Small intestine (tissue), 7 donors: ENCODE measurements at regions not wholly inside any gene's neighbourhood (a gene's known extent, or its start where the extent isn't known, plus 50 kb on each side); places are given as distances from the start of the nearest gene placed in this dataset.

Experiments used
- DNase-seq, 2 donors: peaks; one replicate each; pipeline versions ENCODE4 v3.0.0 to v3.0.0-alpha.2; 2013
- FAIRE-seq: peaks from 2 replicates; lab custom pipeline; 2012; peaks lifted over from hg19 to GRCh38; lab: Jason Lieb, UNC
- H3K27ac ChIP-seq, 3 donors: one replicate each; pipeline ENCODE4 v1.5.1; 2013; ENCODE audit warnings: low read length in 2 of 3, mild to moderate bottlenecking in 2 of 3, control low read depth in 1 of 3, inconsistent platforms in 1 of 3, low read depth in 1 of 3, moderate library complexity in 1 of 3
- H3K27me3 ChIP-seq, 3 donors: one replicate each; pipeline ENCODE4 v1.6.1; 2013; ENCODE audit warnings: low read length in 3 of 3, inconsistent platforms in 1 of 3; ENCODE audit not compliant: control insufficient read depth in 3 of 3, insufficient read depth in 3 of 3
- H3K36me3 ChIP-seq, 3 donors: one replicate each; pipeline ENCODE4 v1.6.1; 2013; ENCODE audit warnings: low read length in 3 of 3, inconsistent platforms in 1 of 3, low read depth in 1 of 3, mild to moderate bottlenecking in 1 of 3, moderate library complexity in 1 of 3; ENCODE audit not compliant: control insufficient read depth in 3 of 3, insufficient read depth in 2 of 3
- H3K4me1 ChIP-seq, 3 donors: one replicate each; pipeline ENCODE4 v1.6.1; 2013; ENCODE audit warnings: low read length in 2 of 3, inconsistent platforms in 1 of 3, low read depth in 1 of 3, mild to moderate bottlenecking in 1 of 3, moderate library complexity in 1 of 3; ENCODE audit not compliant: control insufficient read depth in 3 of 3, insufficient read depth in 2 of 3
- H3K4me3 ChIP-seq, 3 donors: one replicate each; pipeline ENCODE4 v1.5.1; 2013; ENCODE audit warnings: low read length in 3 of 3, control low read depth in 1 of 3, inconsistent platforms in 1 of 3, low read depth in 1 of 3, mild to moderate bottlenecking in 1 of 3, moderate library complexity in 1 of 3
- H3K9me3 ChIP-seq, 2 donors: one replicate each; pipeline ENCODE4 v1.6.1; 2013; ENCODE audit warnings: low read depth in 1 of 2, low read length in 1 of 2; ENCODE audit not compliant: control insufficient read depth in 2 of 2, insufficient read depth in 1 of 2
- WGBS, 3 donors: extraction: QIAGEN DNeasy Blood & Tissue Kit; methylation state at CpG; one replicate each; pipeline ENCODE4 v1.1.7; 2013; 5-methylcytosine and 5-hydroxymethylcytosine counted together
- donor health status: healthy with polysubstance abuse.
- donor health status: control.
- donor health status: control.
- donor health status: Bipolar disorder and iron deficiency.
- donor health status: healthy.

DNA sequence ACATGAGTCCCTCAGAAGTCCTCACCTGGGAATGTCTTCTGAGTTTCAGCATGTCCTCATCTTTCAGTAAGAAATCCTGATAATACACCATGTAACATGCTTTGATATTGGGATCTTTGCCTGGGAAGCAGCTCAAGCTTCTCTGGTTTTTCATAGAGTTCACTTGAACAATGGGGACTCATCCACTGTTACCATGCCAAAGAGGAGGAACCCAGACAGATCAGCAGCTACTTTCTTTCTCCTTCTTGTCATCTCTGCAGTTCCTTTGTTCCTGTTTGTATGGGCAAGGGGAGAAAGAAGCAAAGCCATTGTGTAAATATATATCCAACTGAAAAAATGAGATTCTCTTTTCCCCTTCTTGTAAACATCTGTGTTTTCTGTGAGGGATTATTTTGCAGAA, 450.6 kb upstream of the HS3ST5 start:
- H3K4me3 ChIP-seq, result no peak overlapping the region
- H3K27me3 ChIP-seq, result no peaks in the 10 kb centered on the region
- no peaks in the 10 kb centered on the region for H3K4me1 ChIP-seq
- H3K9me3 ChIP-seq, result no peaks in the 10 kb centered on the region
- DNase-seq, result no peak
- H3K36me3 ChIP-seq, result no peaks in the 10 kb centered on the region
- no peak overlapping the region for H3K27ac ChIP-seq
- no peak for FAIRE-seq

DNA sequence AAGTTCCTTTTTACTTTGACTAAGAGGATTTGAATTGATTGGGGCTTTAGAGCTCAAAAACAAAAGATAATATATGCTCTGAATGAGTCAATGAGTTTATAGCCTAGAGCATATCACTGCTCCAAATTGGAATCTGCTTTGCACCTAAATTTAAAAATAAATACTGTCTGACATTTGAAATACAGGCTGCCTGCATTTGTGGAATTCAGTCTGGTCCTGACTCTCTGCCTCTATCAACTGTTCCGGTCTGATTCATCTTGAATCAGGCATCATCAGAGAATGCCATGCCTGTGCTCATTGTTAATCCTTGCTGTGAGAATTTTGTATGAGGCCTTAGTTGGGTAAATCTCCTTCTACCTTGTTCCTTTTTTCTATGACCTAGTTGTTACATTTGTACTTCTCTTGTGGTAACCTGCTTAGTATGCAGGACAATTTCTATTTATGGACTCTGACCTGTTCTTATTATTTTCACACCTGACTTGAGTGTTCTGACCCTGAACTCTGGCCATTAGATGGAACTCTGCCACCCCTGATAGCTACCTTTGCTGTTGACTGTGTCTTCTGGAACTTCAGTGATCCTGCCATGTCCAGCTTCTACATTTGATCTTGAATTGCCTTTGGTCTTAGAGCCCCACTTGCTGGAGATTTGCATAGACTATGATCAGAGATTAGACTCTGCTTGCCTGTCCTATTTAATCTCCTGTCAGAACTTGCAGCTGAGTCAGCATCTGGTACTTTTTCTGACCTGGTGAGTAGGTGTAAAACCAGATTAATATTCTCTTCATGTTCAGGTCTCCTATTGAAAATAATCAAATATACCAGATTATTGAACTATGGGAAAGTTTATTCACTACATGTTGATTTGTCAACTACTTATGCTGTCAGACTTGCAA, 442.7 kb upstream of the HS3ST5 start:
- DNase-seq, result no peak
- WGBS, 3 donors, result 89 to 90% (median 90%) methylated on average over 1 of the region's 1 CpG
- no peak for FAIRE-seq
- no peaks in the 10 kb centered on the region for H3K4me1 ChIP-seq
- H3K36me3 ChIP-seq, result no peaks in the 10 kb centered on the region
- H3K4me3 ChIP-seq, result no peak overlapping the region
- H3K27me3 ChIP-seq, result no peaks in the 10 kb centered on the region
- H3K9me3 ChIP-seq, result peaks cover 0 to 4% of the 10 kb centered on the region in 2 donors
- H3K27ac ChIP-seq, result no peak overlapping the region

DNA sequence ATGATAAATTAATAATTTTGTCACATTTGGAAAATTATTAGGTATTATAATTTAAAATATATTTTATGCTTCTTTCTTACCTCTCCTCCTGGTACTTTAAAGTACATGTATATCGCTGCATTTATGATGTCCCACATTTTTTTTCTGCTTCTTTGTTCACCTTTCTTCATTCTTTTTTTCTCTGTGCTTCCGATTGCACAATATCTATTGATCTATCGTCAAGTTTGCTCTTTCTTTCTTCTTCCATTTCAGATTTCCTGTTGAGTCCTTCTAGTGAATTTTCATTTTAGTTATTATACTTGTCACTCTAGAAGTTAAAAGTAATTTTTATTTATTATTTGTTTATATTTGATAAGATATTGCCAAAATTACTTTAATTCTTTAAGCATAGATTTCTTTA, 441.0 kb upstream of the HS3ST5 start:
- Histone ChIP-seq H3K4me3 (no peak overlapping the region), H3K4me1 (no peaks in the 10 kb centered on the region), H3K27ac (no peak overlapping the region), H3K9me3 (peaks cover 0 to 4% of the 10 kb centered on the region in 2 donors), H3K27me3 (no peaks in the 10 kb centered on the region), H3K36me3 (no peaks in the 10 kb centered on the region)
- WGBS, 3 donors, result 59 to 74% (median 60%) methylated on average over 3 of the region's 3 CpGs
- FAIRE-seq (no peak), DNase-seq (no peak)

DNA sequence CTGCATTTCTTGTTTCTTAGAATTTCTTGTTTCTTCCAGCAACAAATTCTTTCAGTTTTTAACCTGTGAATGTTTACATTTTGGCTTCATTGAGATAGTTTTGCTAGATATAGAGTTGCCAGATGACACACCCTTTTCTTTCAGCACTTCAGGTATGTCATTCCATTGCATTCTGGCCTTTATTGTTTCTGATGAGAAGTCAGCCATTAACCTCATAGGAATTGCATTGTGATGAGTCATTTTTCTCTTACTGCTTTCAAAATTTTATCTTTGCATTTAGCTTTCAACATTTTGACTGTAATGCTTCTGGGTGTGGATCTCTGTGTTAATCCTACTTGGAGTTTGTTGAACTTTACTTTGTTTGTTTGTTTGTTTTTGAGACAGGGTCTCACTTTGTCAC, 440.3 kb upstream of the HS3ST5 start:
- Histone ChIP-seq H3K4me3 (no peak overlapping the region), H3K4me1 (no peaks in the 10 kb centered on the region), H3K27me3 (no peaks in the 10 kb centered on the region), H3K27ac (no peak overlapping the region), H3K36me3 (no peaks in the 10 kb centered on the region), H3K9me3 (peaks cover 0 to 4% of the 10 kb centered on the region in 2 donors)
- FAIRE-seq, result no peak
- DNase-seq, result no peak

DNA sequence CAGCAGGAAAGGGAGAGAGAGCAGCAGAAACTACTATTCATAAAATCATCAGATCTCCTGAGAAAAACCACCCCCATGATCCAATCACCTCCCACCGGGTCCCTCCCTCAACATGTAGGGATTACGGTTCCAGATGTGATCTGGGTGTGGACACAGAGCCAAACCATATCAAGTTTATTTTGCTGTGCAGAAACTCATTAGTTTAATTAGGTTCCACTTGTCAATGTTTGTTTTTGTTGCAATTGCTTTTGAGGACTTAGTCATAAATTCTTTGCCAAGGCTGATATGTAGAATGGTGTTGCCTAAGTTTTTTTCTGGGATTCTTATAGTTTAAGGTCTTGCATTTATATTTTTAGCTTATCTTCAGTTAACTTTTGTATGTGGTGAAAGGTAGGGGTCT, 422.0 kb upstream of the HS3ST5 start:
- Histone ChIP-seq H3K27ac (no peak overlapping the region), H3K27me3 (no peaks in the 10 kb centered on the region), H3K36me3 (no peaks in the 10 kb centered on the region), H3K4me1 (no peaks in the 10 kb centered on the region), H3K9me3 (peaks cover 0 to 2% of the 10 kb centered on the region in 2 donors), H3K4me3 (no peak overlapping the region)
- WGBS, 3 donors, result 57 to 73% (median 58%) methylated on average over 2 of the region's 2 CpGs
- no peak for FAIRE-seq
- DNase-seq, result no peak

DNA sequence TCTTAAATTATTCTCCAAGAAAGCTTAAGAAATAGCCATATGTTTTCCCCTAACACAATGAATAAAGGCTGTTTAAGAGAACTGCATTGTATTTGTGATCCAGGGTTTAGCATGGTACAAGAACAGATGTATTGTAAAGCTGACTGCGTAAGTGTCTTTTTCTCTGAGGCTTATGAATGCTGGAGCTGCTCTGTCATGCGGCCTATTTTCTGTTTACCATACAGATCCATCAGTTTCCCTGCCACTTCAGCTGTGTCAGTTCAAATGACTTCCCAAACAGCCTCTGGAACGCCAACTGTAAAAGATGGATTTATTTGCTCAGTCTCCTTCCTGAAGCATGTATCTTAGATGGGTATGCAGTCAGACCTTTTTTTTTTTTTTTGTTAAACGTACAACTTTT, 419.3 kb upstream of the HS3ST5 start:
- H3K27me3 ChIP-seq, result no peaks in the 10 kb centered on the region
- WGBS, 3 donors, result 62 to 78% (median 78%) methylated on average over 4 of the region's 4 CpGs
- H3K9me3 ChIP-seq, result no peaks in the 10 kb centered on the region

DNA sequence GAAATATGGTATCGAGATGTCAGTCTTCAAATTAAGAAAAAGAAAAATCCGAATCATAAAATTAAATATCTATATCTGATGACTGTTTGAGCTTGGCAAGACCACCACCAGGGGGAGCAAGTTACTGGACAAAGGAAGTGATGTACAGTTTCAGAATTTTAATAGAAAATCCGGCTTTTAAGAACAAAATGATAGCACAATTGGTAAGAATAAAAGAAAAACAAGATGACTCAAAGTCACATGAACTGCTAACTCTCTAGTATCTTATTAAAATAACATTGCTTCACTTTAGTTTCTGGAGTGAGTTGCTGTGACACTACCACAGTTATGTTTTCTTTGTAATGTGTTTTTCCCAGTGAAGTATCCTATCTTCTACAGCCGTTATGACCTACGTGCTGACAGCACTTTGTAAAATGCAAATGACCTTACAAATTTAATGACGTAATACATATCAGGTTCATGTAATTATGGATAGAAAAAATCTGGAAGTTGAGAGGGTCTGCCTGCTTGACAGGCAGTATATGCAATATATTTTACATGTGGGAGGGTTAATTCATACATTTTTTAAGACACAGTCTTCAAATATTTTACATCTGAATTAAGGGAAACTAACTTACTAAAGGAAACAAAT, 405.3 kb upstream of the HS3ST5 start:
- H3K27me3 ChIP-seq, result no peaks in the 10 kb centered on the region
- no peaks in the 10 kb centered on the region for H3K9me3 ChIP-seq
- no peaks in the 10 kb centered on the region for H3K36me3 ChIP-seq
- H3K4me3 ChIP-seq, result no peak overlapping the region
- H3K27ac ChIP-seq, result no peak overlapping the region
- FAIRE-seq (peak; percentile 51), DNase-seq (peak; percentile 16 to 34)
- no peaks in the 10 kb centered on the region for H3K4me1 ChIP-seq
- WGBS, 3 donors, result 14 to 33% (median 23%) methylated on average over 6 of the region's 6 CpGs

More for the DNA sequence above, 419.3 kb upstream of the HS3ST5 start:
- FAIRE-seq (no peak), DNase-seq (no peak)
- Histone ChIP-seq H3K4me3 (no peak overlapping the region), H3K36me3 (no peaks in the 10 kb centered on the region), H3K4me1 (no peaks in the 10 kb centered on the region), H3K27ac (no peak overlapping the region)

DNA sequence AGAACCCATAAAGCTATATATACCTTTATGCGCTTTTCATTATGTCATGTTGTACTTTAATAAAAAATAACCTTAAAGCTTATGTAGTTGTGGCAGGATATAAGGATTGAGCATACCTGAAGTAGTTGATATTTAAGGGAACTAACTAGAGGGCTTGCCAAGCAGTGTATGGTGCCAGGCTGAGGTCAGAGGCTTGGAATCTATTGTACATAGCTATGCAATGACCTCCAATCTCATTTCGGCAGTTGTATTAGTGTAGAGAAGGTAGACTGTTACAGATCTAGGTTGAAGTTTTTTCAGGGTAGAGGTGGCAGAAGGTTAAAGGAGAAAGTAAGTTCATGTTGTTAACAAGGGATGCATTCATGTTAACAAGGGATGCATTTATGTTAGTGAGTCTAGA, 397.7 kb upstream of the HS3ST5 start:
- Histone ChIP-seq H3K4me3 (no peak overlapping the region), H3K4me1 (no peaks in the 10 kb centered on the region), H3K27ac (no peak overlapping the region), H3K9me3 (no peaks in the 10 kb centered on the region), H3K27me3 (no peaks in the 10 kb centered on the region), H3K36me3 (no peaks in the 10 kb centered on the region)
- WGBS, 3 donors, result 86 to 94% (median 86%) methylated on average over 2 of the region's 2 CpGs
- no peak for DNase-seq
- no peak for FAIRE-seq
